Mucosa of gallbladder (tissue), 1 donor: ENCODE measurements at regions not wholly inside any gene's neighbourhood (a gene's known extent, or its start where the extent isn't known, plus 50 kb on each side); places are given as distances from the start of the nearest gene placed in this dataset.
"Not testable (repeated sequence)": the region's sequence is repeated elsewhere in the genome, so short reads cannot be mapped to it uniquely, and the experiment has no call there.

ENCODE experiments used
- DNase-seq: peaks from one replicate; pipeline ENCODE4 v3.0.0-alpha.2; 2020; ENCODE audit warnings: low spot score
- donor health status: DM: no; HTN: no; CAD: no.

DNA sequence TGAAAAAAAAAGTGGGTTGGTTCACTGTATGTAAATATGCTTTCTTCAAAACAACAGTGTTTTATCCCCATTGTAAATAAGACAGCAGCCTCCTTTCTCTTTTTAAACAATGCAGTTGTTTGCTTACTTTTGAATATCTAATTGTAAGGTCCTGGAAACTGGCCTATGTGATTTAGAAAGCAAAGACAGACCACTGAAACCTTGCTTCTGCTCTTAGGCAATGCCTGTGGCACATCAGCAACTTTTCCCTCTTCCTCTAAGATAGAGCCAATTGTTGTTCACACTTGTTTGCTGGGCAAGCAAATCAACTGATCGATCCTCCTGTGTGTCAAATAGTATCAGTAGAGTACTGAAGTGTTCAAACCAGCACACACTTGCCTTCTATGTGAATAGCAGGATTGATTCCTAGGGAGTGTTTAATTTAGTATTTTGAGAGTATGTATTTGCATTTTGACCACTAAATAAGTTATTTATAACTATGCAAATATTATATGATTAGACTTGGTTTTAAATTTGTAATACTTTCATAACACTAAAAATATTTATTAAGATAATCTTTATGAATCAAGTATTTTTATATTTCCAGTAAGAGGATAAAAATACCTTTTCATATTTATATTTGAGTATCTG is 55.4 kb upstream of the GRPR start:
- DNase-seq, result no peak

GRCh38 chrX:16063921-16064320 is 59.4 kb upstream of the GRPR start:
- no peak for DNase-seq

DNA sequence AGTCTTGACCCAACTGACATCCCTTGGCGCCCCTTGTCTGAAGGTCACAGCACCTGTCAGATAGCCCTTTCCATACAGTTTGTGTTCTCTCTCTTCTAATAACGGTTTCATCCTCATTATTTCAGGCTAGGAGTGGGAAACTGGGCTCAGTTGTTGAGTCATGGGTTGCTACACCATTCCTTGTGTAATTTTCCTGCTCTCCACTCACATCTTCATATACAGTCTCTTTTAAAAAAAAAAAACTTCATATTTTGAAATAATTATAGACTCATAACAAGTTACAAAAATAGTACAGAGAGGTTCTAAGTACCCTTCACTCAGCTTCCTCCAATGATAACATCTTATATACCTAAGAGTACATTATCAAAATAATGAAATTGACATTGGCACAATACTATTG is 60.2 kb upstream of the GRPR start:
- no peak for DNase-seq

DNA sequence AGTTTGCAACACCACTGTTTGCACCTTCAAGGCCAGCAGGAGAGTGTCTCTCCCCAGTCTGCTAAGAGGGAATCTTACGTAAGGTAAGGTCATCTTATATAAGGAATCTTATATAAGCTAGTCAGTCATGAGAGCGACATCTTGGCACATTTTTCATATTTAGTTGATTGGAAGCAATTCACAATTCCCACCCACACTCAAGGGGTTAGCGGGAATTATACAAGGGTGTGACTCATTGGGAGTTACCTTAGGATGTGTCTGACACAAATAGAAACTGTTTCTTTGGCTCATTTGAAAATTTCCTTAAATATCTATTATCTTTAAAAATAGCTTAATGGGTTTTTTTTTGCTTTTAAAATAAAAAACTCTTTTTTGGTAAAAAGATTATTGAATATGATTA is 62.1 kb upstream of the GRPR start:
- DNase-seq, result no peak

GRCh38 chrX:16060252-16060651 is 63.1 kb upstream of the GRPR start:
- DNase-seq, result no peak

DNA sequence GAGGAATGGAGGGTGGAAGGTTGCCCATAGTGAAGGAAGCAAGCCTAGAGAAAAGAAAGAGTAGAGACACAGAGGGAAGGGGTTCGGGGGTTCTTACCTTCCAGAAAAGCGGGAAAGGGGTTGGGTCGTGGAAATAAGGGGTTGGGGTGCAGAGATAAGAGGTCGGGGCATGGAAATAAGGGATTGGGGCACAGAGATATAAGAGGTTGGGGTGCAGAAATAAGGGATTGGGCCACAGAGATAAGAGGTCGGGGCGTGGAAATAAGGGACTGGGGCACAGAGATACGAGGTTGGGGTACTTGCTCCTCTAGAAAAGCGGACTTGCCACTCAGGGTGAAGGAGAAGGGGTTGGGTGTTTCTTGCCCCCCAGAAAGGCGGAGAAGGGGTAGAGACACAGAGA is 74.2 kb upstream of the GRPR start:
- DNase-seq, result not testable (repeated sequence)

GRCh38 chrX:16042980-16043379 is 80.4 kb upstream of the GRPR start:
- no peak for DNase-seq

DNA sequence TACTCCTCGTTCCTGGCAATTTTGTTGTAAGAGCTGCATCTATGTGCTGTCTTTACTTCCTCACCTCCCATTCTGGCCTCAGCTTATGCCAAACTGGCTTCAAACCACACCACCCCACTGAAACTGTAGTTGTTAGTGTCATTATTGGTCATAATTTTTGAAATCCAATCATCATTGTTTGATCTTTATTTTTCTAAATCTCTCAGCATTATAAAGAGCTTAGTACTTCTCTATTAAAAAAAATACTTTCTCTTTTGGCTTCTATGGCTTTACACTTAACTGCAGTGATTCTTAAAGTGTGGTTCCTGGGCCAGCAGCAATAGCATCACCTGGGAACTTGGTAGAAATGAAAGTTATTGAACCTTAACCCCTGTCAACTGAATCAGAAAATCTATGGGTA is 83.5 kb upstream of the GRPR start:
- no peak for DNase-seq

GRCh38 chrX:16039363-16039762 is 84.0 kb upstream of the GRPR start:
- DNase-seq, result no peak

- no peak for DNase-seq
Observed at GRCh38 chrX:16033331-16033730, 90.0 kb upstream of the GRPR start.

DNA sequence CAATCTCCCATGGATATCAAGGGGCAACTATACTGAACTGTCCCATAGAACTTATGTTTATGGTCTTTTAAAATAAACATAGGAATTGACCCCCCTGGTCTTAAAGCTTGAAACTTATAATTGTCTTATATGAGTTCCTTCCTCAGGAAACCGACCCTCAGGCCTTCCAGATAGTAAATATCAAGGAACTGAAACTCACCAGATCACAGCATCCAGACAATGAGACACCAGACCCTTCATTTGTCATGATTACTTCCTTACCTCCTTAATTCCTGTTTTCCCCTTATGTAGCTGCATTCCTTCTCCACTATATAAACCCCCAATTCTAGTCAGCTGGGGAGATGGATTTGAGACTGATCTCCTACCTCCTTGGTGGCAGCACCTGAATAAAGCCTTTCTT is 94.8 kb upstream of the GRPR start:
- DNase-seq, result no peak

- no peak for DNase-seq
Observed at GRCh38 chrX:16023790-16024734, 99.3 kb upstream of the GRPR start.

DNA sequence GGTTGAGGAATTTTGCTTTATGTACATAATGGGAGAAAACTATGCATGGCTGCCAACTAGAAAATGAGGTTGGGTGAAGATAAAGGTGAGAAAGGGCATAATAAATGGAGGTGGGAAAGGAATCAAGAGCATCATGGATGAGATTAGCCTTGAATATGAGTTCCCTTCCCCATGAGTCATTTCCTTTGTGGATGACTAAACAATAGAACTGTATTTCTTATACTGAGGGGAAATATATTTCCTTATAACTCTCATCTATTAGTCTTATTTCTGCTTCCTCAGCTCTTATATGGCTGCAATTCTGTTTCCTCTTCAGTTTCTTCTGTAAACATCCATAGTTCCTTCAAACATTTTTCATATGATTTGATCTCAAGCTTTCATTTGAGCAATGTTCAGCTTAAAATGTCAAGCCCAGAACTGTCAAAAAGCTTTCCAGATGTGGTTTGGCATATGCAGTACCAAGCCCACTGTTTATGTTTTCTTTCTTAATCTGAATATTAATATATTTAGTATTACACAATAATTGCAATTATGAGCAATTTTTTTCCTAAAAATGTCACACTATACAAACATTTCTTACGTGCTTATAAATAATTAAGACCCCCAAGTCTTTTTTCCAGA is 100.7 kb upstream of the GRPR start:
- DNase-seq, result no peak

DNA sequence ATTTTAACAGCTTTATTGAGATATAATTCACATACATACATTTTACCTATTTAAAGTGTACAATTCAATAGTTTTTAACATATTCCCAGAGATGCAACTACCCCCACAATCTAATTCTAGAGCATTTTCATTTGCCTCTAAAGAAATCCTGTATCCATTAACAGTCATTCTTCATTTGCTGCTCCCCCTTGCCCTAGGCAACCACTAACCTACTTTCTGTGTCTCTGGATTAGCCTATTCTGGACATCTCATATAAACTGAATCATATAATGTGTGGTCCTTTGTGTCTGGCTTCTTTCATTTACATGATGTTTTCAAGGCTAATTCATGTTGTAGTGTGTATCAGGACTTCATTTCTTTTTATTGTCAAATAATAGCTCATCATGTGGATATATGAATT is 105.1 kb upstream of the GRPR start:
- DNase-seq, result no peak

DNA sequence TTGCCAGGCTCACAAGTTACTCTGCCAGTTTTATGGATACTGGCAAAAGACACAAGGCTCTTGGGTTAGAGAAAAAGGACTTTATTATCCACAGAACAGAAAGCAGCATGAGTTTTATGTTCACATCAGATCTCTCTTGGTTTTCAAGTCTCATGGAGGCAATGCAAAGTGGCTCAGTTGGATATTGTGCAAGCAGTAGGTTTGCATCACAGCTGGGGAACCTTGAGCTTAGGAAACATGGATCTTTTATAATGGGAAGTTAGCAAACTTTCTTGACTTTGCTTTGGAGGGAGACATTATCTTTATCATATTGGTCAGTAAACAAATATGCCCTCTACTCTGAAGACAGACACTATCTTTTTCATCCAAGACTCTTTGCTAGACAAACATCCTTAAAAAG is 109.2 kb upstream of the GRPR start:
- DNase-seq, result no peak

- no peak for DNase-seq
Observed at GRCh38 chrX:16012250-16012649, 111.1 kb upstream of the GRPR start.

DNA sequence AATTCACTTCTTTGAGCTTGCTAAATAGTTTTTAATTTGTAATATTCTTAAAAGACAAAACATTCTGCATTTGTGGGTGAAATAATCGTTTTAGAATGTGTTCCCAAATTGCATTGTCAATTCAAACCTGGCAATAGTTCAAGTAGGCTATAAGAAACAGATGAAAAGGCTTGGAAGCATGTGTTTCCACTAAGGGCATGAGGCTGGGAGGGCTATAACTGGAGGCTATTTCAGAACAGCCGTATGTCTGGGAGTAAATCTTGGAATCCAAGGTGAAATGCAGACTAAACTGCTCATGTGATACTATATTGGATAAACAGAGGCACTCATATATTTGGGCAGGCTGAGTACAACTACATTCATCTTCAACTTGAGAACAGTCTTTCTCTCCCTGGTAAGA is 117.4 kb upstream of the GRPR start:
- no peak for DNase-seq

- no peak for DNase-seq
Observed at GRCh38 chrX:16002185-16002584, 121.2 kb upstream of the GRPR start.

DNA sequence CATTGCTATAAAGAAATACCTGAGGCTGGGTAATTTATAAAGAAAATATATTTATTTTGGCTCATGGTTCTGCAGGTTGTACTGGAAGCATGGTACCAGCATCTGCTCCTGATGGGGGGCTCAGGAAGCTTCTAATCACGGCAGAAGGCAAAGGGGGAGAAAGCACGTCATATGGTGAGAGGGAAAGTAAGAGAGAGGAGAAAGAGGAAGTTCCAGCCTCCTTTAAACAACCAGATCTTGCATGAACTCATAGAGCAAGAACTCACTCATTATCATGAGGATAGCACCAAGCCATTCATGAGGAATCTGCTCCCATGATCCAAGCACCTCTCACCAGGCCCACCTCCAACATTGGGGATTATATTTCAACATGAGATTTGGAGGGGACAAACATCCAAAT is 125.0 kb upstream of the GRPR start:
- no peak for DNase-seq

DNA sequence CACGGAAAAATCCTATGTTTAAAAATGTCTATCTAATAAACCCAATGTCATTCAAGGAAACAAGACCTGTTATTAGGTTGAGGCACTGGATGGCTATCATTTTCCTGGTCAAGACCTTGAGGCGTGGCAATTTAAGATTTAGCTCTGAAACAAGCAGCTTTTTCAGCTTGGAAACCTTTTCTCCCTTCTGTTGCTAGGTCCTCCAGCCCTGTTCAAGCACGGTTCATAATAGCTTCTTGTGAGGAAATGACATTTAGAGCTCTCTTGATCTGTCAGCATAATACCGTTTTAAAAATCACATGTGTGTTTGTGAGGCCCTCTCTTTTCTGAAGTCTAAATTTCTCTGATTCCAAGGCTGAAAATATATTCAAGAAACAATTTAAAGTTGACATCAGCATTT is 133.6 kb upstream of the GRPR start:
- DNase-seq, result no peak

DNA sequence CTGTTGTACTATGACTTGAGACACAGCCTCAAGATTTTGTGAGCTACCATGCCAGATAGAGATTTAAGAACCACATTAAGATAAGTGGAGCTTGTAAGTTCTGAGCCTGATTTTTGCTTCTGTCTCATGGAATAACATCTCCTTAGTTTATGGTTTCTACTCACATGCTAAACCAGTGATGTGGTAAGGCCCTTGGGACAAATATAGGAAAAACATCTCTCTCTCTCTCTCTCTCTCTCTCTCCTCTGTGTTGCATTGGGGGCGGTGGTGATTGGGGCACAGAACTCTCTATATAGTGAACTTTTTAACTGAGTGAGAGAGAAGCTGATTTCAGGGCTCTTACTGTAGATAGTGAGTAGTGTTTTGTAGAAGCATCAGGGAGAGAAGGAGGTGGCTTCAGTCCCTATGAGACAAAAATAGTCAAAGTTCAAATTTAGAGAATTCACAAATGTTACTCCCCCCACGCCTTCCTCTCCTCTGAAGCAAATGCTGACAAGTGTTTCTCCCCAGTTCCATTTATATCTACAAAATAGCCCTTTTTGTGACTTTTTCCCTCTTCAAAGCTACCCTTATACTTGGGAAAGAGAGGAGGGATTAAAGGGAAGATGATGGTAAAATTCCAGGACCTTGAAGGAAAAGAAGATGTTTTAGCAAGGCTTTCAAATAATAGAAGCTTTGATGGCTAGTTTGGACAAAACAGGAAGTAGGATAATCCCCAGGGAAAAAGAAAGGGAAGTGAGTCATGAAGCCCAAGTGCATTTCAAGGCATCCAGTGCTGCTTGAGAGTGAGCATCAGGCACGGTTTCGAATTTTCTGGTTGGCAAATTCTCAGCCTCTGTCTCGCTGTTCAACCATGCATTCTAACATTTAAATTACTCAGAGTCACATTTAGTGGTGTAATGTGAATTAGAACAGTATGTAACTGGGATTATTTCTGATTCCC is 134.3 kb upstream of the AP1S2 start:
- DNase-seq, result no peak

- DNase-seq, result no peak
Observed at GRCh38 chrX:15985937-15986336, 131.3 kb upstream of the AP1S2 start.
